GM13977 (cell line): ENCODE measurements at regions not wholly inside any gene's neighbourhood (a gene's known extent, or its start where the extent isn't known, plus 50 kb on each side); places are given as distances from the start of the nearest gene placed in this dataset.

ENCODE experiments used
- DNase-seq: peaks from one replicate; pipeline ENCODE4 v3.0.0; 2012; ENCODE audit warnings: low spot score
- CTCF ChIP-seq: IDR thresholded peaks from 2 replicates; pipeline ENCODE4 v1.5.1; 2012; ENCODE audit warnings: mild to moderate bottlenecking, control low read depth; ENCODE audit not compliant: insufficient read depth; ENCODE audit errors: extremely low read depth, missing control alignments
- in situ Hi-C: fragments of 300-500 bp; cut with MboI; formaldehyde crosslinking; loops from one replicate; pipeline ENCODE4 v1.12.0; 2022; ENCODE audit warnings: low sequenced_read_pairs, low pct_unique_long_range_greater_than_20kb, mixed read lengths, inconsistent platforms; ENCODE audit not compliant: unreplicated experiment

GRCh38 chr2:140122001-140122400 lies 1341.8 kb upstream of the NXPH2 start:
- no peak for TF ChIP-seq CTCF
- in situ Hi-C loops = no loop called here
- DNase-seq = no peak

- TF ChIP-seq CTCF = no peak
- no peak for DNase-seq
- in situ Hi-C loops = no loop called here
Observed at GRCh38 chr2:140117386-140117785, 1337.2 kb upstream of the NXPH2 start.

- DNase-seq = no peak
- TF ChIP-seq CTCF = no peak
- in situ Hi-C loops = no loop called here
Observed at GRCh38 chr2:140108706-140109475, 1328.7 kb upstream of the NXPH2 start.

- in situ Hi-C loops = no loop called here
- no peak for TF ChIP-seq CTCF
- no peak for DNase-seq
Observed at GRCh38 chr2:140091926-140092325, 1311.7 kb upstream of the NXPH2 start.

GRCh38 chr2:140086964-140087363 lies 1306.8 kb upstream of the NXPH2 start:
- in situ Hi-C loops = no loop called here
- TF ChIP-seq CTCF = no peak

GRCh38 chr2:140085674-140086073 lies 1305.5 kb upstream of the NXPH2 start:
- in situ Hi-C loops = no loop called here
- DNase-seq = no peak
- TF ChIP-seq CTCF = no peak

More at GRCh38 chr2:140086964-140087363, 1306.8 kb upstream of the NXPH2 start:
- DNase-seq = no peak
